Aorta (tissue), 5 donors: ENCODE measurements at regions not wholly inside any gene's neighbourhood (a gene's known extent, or its start where the extent isn't known, plus 50 kb on each side); places are given as distances from the start of the nearest gene placed in this dataset.
"Not testable (repeated sequence)": the region's sequence is repeated elsewhere in the genome, so short reads cannot be mapped to it uniquely, and the experiment has no call there.

Source experiments
- ATAC-seq: fragments of 200-7000 bp; cut with Tn5 transposase; one replicate; pipeline ENCODE4 v1.9.1; 2022; ENCODE audit warnings: moderate library complexity; ENCODE audit not compliant: low FRiP score
- DNase-seq, 2 donors: peaks; one replicate each; pipeline ENCODE4 v3.0.0-alpha.2; 2020
- H3K27ac ChIP-seq, 2 donors: one replicate each; pipeline ENCODE4 v1.5.1; 2013; ENCODE audit warnings: low read length in 2 of 2, mild to moderate bottlenecking in 2 of 2, moderate library complexity in 2 of 2, control low read depth in 1 of 2, inconsistent platforms in 1 of 2, low read depth in 1 of 2
- H3K27me3 ChIP-seq, 2 donors: one replicate each; pipeline ENCODE4 v1.6.1; 2013; ENCODE audit warnings: control low read depth in 1 of 2, low read length in 1 of 2, mild to moderate bottlenecking in 1 of 2, moderate library complexity in 1 of 2; ENCODE audit not compliant: insufficient read depth in 2 of 2, control insufficient read depth in 1 of 2
- H3K36me3 ChIP-seq, 2 donors: one replicate each; pipeline ENCODE4 v1.6.1; 2013; ENCODE audit warnings: control low read depth in 1 of 2, low read length in 1 of 2, mild to moderate bottlenecking in 1 of 2; ENCODE audit not compliant: insufficient read depth in 2 of 2, control insufficient read depth in 1 of 2
- H3K4me1 ChIP-seq, 2 donors: one replicate each; pipeline ENCODE4 v1.6.1; 2013; ENCODE audit warnings: low read length in 2 of 2, control low read depth in 1 of 2, mild to moderate bottlenecking in 1 of 2, moderate library complexity in 1 of 2; ENCODE audit not compliant: insufficient read depth in 2 of 2, control insufficient read depth in 1 of 2
- H3K4me3 ChIP-seq, 2 donors: one replicate each; pipeline ENCODE4 v1.5.1; 2013; ENCODE audit warnings: low read length in 2 of 2, control low read depth in 1 of 2, mild to moderate bottlenecking in 1 of 2
- H3K9me3 ChIP-seq: one replicate; pipeline ENCODE4 v1.6.1; 2013; ENCODE audit warnings: mild to moderate bottlenecking, low read length; ENCODE audit not compliant: control insufficient read depth
- WGBS, 2 donors: extraction: QIAGEN DNeasy Blood & Tissue Kit; methylation state at CpG; one replicate each; pipeline ENCODE4 v1.1.7; 2013; 5-methylcytosine and 5-hydroxymethylcytosine counted together
- intact Hi-C, 2 donors: fragments of 100-400 bp; cut with DNase I; formaldehyde crosslinking; loops; one replicate each; pipeline versions ENCODE4 v1.14.2 to v1.15.0; 2022
- donor health status: healthy with polysubstance abuse.
- donor health status: Bipolar disorder and iron deficiency.
- donor health status: DM: no; HTN: no; CAD: no.
- donor health status: DM: no; HTN: no; CAD: no.
- donor health status: DM: yes; HTN: yes; CAD: no.

DNA sequence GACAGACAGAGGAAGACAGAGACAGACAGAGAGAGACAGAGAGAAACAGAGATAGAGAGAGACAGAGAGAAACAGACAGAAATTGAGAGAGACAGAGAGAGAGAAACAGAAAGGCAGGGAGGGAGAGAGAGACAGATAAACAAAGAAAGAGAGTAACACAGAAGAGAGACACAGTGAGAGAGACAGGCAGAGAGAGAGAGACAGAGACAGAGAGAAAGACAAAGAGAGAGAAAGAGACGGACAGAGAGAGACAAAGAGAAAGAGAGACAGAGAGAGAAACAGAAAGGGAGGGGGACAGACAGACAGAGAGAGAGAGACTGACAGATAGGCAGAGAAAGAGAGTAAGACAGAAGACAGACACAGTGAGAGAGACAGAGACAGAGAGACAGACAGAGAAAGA is 108.5 kb upstream of the ANKRD30BL start:
- Histone ChIP-seq H3K27me3 (no peaks in the 10 kb centered on the region), H3K9me3 (no peaks in the 10 kb centered on the region), H3K4me3 (no peak overlapping the region), H3K36me3 (no peaks in the 10 kb centered on the region), H3K27ac (no peak overlapping the region), H3K4me1 (no peaks in the 10 kb centered on the region)
- no peak for ATAC-seq
- no peak for DNase-seq
- WGBS, 2 donors: 44 to 79% methylated on average over 1 of the region's 1 CpG
- intact Hi-C loops: no loop called here

DNA sequence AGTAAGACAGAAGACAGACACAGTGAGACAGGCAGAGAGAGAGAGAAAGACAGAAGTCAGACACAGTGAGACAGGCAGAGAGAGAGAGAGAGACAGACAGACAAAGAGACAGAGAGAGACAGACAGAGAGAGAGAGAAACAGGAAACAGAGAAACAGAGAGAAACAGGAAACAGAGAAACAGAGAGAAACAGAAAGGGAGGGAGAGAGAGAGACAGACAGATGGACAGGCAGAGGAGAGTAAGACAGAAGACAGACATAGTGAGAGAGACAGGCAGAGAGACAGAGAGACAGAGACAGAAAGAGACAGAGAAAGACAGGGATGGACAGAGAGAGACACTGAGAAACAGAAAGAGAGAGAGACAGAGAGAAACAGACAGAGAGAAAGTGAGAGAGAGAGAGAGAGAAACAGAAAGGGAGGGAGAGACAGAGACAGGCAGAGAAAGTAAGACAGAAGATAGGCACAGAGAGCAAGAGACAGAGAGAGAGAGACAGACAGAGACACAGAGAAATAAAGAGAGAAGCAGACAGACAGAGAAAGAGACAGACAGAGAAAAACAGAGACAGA is 109.3 kb upstream of the ANKRD30BL start:
- intact Hi-C loops: no loop called here
- no peaks in the 10 kb centered on the region for H3K36me3 ChIP-seq
- no peaks in the 10 kb centered on the region for H3K4me1 ChIP-seq
- DNase-seq (no peak), ATAC-seq (no peak)
- H3K4me3 ChIP-seq: no peak overlapping the region
- H3K27me3 ChIP-seq: no peaks in the 10 kb centered on the region
- no peak overlapping the region for H3K27ac ChIP-seq
- H3K9me3 ChIP-seq: no peaks in the 10 kb centered on the region

DNA sequence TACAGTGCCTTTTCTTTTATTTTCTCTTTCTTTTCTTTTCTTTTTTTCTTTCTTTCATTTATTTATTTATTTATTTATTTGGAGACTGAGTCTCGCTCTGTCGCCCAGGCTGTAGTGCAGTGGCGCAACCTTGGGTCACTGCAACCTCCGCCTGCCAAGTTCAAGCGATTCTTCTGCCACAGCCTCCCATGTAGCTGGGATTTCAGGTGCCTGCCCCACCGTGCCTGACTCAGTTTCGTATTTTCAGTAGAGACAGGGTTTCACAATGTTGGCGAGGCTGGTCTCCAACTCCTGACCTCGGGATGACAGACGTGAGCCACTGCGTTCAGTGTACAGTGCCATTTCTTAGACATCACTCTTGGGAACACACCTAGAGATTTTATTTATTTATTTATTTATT is 110.0 kb upstream of the ANKRD30BL start:
- H3K4me1 ChIP-seq, H3K9me3 ChIP-seq, H3K36me3 ChIP-seq, H3K4me3 ChIP-seq, intact Hi-C loops, H3K27me3 ChIP-seq, ATAC-seq, DNase-seq, H3K27ac ChIP-seq: not testable (repeated sequence)
- WGBS, 2 donors: 87 to 88% methylated on average over 11 of the region's 11 CpGs

DNA sequence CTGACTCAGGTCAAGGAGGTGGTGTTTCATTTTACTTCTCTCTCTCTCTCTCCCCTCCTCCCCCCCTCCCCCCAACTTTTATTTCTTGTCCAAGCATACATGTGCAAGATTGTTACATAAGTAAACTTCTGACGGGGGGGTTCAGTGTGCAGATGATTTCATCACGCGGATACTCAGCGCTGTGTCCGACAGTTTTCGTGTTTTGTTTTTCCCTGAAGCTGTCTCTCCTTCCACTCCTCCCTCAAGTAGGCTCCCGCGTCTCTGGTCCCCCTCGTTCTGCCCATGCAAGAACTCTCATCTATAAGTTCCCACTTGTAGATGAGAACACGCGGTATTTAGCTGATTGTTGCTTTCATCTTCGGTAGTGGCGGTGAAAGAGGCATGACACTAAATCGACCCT is 111.0 kb upstream of the ANKRD30BL start:
- DNase-seq: no peak
- ATAC-seq: no peak
- H3K27me3 ChIP-seq: no peaks in the 10 kb centered on the region
- intact Hi-C loops: no loop called here
- no peaks in the 10 kb centered on the region for H3K36me3 ChIP-seq
- H3K9me3 ChIP-seq: no peaks in the 10 kb centered on the region
- 87% methylated on average over 14 of the region's 14 CpGs for WGBS, 2 donors
- H3K4me1 ChIP-seq: no peaks in the 10 kb centered on the region
- H3K4me3 ChIP-seq: no peak overlapping the region
- no peak overlapping the region for H3K27ac ChIP-seq

DNA sequence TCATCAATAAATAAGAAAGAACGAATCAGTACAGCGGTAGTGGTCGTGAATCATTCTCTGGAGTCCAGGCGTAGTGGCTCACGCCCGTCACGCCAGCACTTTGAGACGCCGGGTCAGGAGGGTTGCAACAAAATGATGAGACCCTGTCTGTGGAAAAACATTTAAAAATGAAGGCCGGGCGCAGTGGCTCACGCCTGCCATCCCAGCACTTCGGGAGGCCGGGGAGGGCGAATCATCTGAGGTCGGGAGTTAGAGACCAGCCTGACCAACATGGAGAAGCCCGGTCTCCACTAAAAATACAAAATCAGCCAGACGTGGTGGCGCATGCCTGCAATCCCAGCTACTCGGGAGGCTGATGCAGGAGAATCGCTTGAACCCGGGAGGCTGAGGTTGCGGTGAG is 111.8 kb upstream of the ANKRD30BL start:
- 96% methylated on average over 23 of the region's 23 CpGs for WGBS, 2 donors
- H3K4me3 ChIP-seq, H3K36me3 ChIP-seq, H3K4me1 ChIP-seq, H3K27me3 ChIP-seq, intact Hi-C loops, DNase-seq, ATAC-seq, H3K9me3 ChIP-seq, H3K27ac ChIP-seq: not testable (repeated sequence)

DNA sequence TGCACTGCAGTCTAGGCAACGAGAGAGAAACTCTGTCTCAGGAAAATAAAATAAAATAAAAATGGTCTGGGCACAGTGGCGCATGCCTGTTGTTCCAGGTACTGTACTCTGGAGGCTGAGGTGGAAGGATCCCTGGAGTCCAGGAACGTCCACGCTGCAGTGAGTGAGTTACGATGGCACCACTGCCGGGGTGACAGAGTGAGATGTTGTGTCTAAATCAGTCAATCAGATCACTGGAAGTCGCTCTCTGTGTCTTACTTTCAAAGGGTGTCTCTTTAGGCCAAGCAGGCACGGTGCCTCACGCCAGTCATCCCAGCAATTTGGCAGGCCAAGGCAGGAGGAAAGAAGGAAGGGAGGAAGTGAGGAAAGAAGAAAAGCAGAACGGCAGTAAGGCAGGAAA is 112.2 kb upstream of the ANKRD30BL start:
- Histone ChIP-seq H3K27ac (no peak overlapping the region), H3K27me3 (no peaks in the 10 kb centered on the region), H3K4me1 (no peaks in the 10 kb centered on the region), H3K4me3 (no peak overlapping the region), H3K9me3 (no peaks in the 10 kb centered on the region), H3K36me3 (no peaks in the 10 kb centered on the region)
- WGBS, 2 donors: 86 to 88% methylated on average over 10 of the region's 10 CpGs
- no peak for ATAC-seq
- DNase-seq: no peak
- intact Hi-C loops: no loop called here

DNA sequence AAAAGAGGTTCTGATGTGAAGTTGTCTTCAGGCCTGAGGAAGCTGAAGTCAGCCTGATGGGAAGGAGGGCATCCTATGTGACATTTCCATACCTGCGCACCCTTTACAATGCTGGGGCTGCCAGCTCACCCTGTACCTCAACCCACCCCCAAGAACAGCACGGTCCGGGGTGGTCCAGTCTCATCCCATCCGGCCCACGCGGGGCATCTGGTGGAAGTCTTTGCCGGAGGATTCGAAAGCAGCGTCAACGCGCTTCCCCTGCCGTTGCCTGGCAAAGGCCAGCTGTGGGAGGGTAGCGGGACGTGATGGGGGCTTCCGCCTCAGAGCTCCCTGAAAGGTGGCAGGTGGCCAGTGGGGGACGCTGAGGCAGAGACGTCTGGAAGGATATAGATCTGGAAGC is 113.6 kb upstream of the ANKRD30BL start:
- Histone ChIP-seq H3K27ac (no peak overlapping the region), H3K4me3 (no peak overlapping the region), H3K9me3 (no peaks in the 10 kb centered on the region), H3K4me1 (no peaks in the 10 kb centered on the region), H3K27me3 (no peaks in the 10 kb centered on the region), H3K36me3 (no peaks in the 10 kb centered on the region)
- no peak for DNase-seq
- no peak for ATAC-seq
- intact Hi-C loops: no loop called here
- WGBS, 2 donors: 92 to 94% methylated on average over 17 of the region's 17 CpGs

DNA sequence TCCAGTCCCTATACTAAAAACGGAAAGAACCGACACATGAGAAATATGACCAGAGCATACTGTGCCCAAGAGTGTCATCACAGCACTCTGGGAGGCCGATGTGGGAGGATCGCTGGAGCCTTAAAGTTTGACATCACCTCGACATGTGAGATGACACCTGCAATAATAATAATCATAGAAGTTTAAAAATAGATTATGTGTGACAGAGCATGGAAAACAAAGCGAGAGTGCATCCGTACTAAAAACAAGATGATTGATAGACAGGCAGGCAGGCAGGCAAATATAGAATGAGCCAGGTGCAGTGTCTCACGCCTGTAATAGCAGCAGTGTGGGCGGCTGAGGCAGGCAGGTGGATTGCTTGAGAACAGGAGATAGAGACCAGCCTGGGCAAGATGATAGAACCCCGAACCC is 114.8 kb upstream of the ANKRD30BL start:
- H3K27me3 ChIP-seq: no peaks in the 10 kb centered on the region
- H3K9me3 ChIP-seq: no peaks in the 10 kb centered on the region
- DNase-seq (no peak), ATAC-seq (no peak)
- H3K36me3 ChIP-seq: no peaks in the 10 kb centered on the region
- 69 to 78% methylated on average over 10 of the region's 10 CpGs for WGBS, 2 donors
- no peaks in the 10 kb centered on the region for H3K4me1 ChIP-seq
- intact Hi-C loops: no loop called here
- H3K4me3 ChIP-seq: no peak overlapping the region
- H3K27ac ChIP-seq: no peak overlapping the region

DNA sequence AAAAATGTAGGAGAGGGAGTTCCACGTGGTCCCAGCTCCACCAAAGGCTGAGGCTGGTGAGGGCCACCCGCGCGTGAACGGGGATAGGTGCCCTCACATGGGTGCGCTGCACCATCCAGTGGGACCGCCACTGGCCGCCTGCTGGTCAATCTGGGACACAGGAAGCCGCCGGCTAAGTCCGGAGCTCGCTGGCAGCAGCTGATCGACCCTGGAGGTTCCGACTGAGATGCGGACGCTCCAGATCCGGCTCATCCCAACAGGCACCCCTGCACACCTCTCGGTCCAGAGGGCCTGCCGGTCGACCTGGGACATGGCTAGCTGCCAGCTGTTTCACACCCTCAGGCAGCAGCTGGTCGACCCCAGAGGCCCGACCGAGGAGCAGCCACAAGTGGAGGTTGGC is 116.5 kb upstream of the ANKRD30BL start:
- H3K4me3 ChIP-seq: no peak overlapping the region
- DNase-seq (no peak), ATAC-seq (peak; percentile 10)
- 83 to 86% methylated on average over 23 of the region's 23 CpGs for WGBS, 2 donors
- H3K36me3 ChIP-seq: no peaks in the 10 kb centered on the region
- intact Hi-C loops: no loop called here
- H3K27ac ChIP-seq: no peak overlapping the region
- H3K4me1 ChIP-seq: no peaks in the 10 kb centered on the region
- H3K27me3 ChIP-seq: no peaks in the 10 kb centered on the region
- no peaks in the 10 kb centered on the region for H3K9me3 ChIP-seq
